GM18498 (cell line): ENCODE measurements at regions not wholly inside any gene's neighbourhood (a gene's known extent, or its start where the extent isn't known, plus 50 kb on each side); places are given as distances from the start of the nearest gene placed in this dataset.
"Not testable (repeated sequence)": the region's sequence is repeated elsewhere in the genome, so short reads cannot be mapped to it uniquely, and the experiment has no call there.

Source experiments
- ATAC-seq: cut with Tn5 transposase; IDR thresholded peaks from one replicate; pipeline ENCODE4 v1.9.1; 2021; ENCODE audit warnings: mild to moderate bottlenecking, moderate library complexity; ENCODE audit not compliant: unreplicated experiment

DNA sequence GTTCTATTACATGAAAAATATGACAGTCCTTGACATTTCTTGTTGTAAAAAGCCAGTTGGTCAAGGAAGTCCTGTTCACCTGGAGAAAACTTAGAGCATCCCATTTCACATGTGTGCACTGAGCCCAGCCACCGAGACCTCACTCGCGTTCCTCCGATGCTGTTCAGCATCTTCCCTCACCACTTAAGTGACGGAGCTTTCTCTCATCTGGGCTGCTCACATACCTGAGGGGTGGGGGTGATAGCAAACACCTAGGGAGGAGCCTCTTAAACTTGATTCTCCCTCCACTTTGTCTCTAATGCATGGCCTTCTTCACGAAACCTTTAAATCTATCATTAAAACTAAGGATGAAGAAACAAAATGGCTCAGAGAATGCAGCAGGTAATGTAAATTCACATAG, 950.2 kb downstream of the GATA3 start:
- ATAC-seq: no peak

DNA sequence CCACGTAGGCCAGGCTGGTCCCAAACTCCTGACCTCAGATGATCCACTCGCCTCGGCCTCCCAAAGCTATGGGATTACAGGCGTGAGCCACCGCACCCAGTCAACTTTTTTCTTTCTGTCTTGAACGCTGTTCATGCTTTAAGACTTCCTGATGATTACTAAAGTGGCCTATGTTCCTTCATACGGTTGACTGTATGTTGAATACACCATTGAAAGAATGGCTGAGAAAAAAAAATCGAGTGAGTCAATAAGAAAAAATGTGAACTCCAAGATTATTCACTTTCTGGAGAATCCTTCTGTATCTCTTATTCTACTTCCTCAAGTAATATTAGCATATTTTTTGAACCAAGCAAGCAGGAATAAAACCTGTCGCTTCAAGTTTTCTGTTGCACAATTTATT, 955.0 kb downstream of the GATA3 start:
- ATAC-seq: no peak

DNA sequence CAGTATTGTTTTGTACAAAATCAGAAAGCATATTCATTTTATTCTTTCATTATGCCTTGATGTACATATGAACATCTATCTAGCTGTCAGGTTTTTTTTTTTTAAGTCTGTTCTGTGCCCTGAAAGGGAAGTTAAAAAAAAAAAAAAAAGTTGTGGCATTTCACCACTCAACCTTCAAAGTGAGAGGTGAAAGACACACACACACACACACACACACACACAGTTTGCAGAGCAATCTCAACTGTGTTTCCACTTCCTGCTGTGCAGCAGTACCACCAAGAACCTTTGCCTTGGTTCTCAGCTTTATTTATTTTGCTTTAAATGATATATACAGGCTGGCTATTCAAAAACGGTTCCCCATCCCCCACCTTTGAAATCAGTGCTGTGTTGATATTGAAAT, 955.6 kb downstream of the GATA3 start:
- ATAC-seq: no peak

DNA sequence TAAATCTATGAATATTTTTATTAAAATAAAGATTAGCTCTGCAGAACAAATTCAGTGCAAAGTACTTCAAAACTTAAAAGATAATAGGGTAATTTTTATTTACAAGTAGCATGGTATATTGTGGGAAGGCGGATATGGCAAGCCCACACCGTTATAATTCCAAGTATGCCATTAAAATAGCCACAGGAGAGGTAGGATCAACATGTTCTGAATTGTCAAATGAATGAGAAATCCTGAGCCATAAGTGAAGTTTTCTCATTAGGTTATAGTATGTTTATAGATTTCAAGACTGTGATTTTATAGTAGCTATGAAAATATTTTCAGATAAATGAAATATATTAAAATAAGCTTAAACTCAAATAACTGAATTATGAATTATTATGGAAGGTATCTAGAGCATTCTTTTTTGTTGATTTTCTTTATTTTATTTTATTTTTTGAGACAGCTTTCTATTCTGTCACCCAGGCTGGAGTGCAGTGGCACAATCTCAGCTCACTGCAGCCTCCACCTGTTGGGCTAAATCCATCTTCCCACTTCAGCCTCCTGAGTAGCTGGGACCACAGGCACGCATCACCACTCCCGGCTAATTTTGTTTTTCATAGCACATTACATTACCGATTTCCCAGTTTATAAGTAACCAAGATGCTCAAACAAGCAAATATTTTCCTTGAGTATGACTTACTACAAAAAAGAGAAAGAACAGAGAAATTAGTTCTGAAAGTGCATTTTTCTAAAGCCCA, 956.6 kb downstream of the GATA3 start:
- ATAC-seq: no peak

DNA sequence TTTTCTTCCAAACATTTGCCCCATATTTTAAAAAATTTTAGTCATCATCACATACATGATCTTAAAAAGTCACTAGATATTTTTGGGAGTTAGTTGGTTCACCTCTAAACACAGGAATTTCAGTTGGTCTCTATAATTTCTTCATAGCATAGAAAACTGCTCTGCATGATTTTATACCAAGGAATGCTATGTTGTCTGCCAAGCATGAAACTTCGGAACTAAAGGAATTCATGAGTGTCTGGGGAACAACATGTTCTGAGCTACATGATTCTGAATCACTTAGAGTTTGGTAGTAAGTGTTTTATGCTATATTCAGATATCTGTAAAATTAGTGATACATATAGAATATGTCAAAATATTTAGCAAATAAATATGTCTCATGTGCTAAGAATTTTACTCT, 957.8 kb downstream of the GATA3 start:
- no peak for ATAC-seq

DNA sequence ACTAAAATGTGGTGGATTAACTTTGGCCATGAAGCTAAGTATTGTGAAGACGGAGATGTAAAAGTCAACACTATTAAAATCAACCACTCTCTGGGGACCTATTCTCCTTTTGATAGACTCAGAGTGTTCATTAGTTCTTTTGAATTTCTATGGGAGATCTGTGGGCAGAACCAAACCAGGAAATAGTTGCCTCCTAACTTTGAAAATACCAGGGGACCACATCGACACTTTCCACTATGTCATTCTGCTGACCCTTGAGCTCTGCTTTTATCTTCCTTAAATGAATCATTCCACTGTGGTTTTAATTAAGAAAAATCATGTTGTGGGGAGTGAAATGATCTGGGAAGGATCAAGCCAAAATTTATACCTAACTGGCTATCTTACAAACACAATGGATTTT, 960.5 kb downstream of the GATA3 start:
- no peak for ATAC-seq

DNA sequence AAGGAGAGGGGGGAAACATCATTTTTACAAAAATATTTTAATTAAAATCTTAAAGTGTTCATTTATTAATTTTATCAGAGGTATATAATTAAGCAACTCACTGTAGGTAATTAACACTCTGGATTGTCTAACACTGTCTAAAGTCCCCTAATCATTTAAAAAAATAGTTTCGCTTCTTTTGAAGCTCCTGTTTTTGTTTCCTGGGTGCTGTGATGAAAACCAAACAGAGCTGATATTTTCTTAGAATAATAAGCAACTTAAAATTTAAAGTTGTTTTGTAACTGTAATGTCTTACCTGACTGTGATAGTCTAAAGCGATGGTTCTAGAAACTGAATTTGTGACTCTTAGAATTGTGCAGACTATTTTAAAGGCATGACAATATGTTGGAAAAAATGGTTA, 961.0 kb downstream of the GATA3 start:
- ATAC-seq: no peak

DNA sequence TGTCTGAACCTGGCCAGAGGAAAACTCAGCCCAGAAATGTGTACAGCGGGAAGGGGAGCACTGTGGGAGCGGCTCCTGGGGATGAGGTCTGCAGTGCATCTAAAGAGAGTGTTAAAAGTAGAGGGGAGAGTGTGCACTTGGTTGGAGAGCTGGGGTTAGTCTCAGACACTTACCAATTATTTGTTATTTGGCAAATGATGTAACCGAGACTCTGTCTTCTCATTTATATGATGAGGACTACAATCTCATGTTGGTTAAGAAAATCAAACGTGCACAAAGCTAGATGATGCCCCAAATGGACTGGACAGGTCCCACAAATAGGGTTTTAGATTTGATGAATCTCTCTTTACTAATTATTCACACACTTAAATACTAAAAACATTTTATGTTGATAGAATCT, 962.4 kb downstream of the GATA3 start:
- ATAC-seq: no peak

DNA sequence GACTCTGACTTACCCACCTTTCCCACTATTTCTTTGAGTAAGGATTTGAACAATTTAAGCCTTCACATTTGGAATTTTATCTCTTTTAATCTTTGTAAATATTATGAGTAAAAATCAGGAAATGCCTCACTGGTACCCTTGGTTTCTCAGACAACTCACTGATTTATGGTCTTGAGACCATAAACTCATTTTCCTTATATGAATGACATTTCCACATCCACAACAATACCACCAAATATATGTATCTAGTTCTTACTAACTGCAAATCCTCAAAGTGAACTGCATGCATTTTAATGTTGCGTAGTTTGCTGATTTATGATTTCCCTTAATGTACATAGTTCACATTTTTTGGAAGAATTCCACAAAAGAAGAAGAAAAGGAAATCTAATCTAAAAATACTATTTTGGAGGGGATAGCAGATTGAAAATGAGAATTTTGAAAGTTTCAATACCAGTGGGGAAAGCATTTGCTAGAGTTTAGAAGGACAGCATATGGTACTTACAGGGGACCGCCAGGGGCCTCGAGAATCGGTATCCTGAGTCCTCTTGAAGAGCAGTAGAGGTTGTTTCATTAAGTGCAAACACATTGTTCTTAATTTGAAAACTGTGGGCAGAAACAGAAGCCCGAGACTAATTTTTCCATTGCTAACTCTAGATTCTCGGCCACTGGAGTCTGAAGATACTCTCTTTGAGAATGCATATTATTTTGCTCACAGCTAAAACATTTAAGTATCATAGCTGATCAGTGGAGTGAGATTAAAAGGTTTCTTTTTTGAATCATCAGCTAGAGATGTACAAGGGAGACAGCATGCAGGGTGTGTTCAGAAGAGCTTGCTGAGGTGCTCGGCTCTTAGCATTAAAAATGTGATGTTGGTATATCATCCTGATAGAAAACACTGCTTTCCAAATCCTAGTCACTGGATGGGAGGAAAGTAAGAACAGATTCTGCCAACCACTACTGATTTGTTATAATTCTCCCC, 964.0 kb downstream of the GATA3 start:
- no peak for ATAC-seq

DNA sequence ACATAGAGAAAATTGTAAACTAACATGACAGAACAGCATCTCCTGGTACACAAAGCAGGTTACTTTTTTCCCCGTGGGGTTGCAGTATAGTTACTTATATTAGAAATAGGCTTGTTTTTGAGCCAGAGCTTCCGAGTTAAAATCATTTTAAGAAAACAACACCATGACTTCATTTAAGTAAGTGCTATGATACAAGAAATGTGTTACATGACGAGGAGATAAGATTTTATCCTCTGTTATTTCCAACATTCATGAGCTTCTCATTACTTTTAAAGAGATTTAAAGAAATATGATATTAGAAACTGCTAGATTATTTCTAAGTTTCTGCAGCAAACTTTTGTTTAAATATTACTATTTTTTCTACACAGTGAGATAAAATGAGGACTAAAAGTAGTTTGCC, 968.7 kb downstream of the GATA3 start:
- ATAC-seq: no peak

DNA sequence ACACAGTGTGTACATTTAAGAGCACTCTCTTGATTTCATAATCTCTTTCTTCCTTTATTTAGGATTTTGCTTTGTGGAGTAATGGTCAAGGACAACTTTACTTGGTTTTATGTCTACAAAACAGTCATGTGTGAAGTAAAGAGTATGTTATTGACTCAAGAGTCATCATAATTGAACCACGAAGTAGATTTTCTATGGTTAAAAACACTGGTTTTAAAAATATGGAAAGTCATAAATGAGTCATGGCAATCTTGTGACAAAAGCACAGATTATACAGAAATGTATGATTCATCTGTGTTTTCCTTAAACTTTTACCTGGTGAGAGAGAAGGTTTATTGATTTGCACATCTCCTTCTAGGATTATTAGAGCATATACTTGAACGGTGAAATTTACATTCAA, 969.7 kb downstream of the GATA3 start:
- ATAC-seq: no peak

DNA sequence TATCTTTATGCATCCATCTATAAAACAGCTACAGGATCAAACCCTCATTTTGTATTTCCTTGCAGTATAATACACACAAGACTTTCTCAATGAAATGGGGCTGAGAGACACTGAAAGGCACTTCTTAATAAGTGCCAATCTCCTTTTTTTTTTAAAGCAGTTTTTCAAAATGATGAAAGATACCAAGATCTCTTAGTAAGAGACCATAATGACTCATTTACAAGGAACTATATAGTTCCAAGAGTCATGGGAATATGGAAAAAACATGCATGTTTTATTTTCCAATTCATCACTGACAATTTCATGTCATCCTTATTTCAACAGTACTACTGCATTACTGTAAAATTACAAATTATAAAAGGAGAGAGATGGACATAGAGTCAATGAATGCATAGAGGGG, 973.7 kb downstream of the GATA3 start:
- ATAC-seq: no peak

DNA sequence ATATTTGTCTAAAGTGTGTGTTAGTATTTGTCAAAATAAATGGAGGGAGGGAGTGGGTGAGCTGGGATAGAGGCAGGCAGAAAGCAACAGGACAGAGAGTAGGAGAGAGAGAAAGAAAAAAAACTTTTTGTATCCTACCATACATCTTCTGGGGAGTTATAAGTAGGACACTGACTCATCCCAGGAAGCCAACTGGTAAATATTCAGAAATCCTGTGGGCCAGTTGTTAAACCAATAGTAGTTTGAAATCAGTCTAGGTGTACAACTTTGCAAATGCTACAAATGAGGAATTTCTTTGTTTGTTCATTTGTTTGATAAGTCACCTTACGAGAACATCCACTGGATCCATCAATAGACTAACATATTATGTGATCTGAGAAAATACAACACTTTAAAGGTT, 980.9 kb downstream of the GATA3 start:
- ATAC-seq: no peak

DNA sequence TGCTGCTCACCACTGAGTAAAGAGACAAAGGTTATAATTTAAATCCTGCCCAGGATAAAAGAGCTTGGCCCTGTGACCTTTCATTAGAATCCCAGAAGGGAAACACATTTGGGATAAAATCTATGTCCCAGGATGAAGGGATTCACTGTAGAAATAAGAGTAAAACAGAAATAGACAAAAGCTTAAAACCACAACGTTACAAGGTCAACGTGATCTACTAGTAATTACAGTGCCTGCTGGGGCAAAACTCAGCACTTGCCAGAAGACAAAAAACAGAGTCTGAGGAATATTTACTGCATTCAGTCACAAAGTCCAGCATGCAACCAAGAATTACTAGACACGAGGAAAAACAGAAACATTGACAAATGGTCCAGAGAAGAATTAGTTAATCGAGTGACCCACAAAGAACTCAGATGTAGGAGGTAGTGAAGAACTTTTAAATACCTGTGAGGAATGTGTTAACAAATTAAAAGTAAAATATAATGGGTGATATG, 982.3 kb downstream of the GATA3 start:
- no peak for ATAC-seq

DNA sequence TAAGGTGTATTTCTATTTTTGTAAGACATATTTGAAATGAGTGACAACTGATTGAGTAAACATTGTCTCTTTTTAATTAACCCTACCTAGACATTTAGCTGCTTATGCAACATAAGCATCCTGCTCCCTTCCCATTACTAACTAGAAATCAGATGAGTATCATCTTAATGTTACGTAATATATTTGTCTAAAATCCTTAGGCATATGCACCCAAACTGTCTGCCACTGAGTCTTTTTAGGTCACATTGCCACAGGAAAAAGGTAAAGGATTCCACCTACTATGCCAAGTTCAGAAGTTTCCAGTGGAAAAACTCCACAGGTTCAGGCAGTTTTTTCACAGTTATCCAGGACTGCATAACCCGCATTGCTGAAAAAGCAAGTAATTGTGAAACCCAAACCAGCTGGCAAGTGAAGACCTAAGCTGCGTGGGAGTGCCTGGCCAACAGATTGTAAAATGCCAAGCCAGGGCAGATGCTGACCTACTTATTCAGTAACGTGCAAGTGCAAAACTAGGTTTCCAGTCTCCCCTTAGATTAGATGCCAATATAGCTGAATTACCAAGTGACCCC, 983.7 kb downstream of the GATA3 start:
- no peak for ATAC-seq

DNA sequence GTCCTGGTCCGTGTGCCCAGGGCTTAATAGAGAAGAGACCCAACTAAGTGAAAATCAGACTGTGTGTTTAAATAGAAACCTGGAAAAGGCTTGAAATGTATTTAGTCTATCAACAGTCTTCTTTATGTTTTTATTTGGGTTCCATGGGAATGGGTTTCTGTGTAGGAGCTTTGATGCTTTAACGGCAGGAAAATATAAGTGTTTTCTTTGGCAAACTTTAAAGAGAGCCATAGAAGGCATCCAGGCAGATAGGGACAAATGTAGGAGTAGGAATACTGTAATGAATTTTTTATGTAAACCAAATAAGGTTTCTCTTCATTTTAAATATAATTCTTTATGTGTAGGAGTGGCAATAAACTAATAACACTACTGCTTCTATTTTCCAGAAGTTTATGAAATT, 989.0 kb downstream of the GATA3 start:
- ATAC-seq: no peak

DNA sequence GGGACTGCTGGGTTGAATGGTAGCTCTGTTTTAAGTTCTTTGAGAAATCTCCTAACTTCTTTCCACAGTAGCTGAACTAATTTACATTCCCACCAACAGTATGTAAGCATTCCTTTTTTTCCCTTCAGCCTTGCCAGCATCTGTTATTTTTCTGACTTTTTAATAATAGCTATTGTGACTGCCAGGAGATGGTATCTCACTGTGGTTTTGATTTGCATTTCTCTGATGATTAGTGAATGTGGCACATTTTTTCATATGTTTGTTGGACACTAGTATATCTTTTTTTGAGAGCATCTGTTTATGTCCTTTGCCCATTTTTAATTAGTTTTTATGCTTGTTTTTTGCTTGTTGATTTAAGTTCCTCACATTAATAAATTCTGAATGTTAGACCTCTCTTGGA, 990.8 kb downstream of the GATA3 start:
- ATAC-seq: no peak

DNA sequence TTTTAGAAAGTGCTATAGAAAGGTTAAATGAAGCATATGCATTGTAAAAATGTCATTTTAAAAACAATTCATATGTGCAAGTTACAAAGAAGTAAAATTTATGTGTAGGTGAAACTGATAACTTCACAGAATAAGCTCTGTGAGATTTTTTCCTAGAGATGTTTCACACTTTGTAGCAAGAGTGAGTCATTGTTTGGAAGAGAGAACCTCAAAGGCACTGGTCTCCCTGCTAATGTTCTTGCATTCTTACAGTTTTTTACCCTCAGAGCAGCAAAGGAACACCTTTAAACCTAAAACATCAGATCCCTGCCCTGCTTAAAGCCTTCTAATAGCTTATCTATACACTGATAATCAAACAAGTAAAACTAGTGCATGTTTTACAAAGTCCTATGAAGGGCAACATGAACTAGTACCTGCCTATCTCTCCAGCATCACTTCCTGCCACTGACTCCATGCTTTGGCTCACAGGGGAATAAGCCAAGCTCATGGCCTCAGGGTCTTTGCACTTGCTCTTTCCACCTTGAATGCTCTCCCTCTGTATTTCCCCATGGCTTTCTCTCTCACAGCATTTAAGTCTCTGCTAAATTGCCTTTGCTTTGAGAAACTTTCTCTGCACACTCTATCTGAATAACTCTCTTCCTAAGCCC, 997.0 kb downstream of the GATA3 start:
- ATAC-seq: no peak

DNA sequence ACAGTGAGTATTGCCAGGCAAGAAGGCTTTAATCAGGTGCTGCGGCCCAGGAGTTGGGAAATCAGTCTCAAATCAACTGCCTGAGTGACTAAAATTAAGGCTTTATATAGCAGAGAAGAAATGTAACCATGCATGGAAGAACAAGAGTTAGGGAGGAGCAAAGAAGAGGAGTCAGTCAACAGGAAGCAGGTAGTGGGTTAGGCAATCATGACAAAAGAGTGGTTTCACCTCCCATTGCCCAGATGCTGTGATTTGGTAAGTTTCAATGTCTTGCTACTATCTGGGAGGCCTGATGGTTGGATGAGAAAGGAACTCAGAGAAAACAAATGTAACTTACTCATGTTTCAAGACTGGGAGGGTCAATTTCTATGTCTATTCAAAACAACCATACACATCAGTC, 998.3 kb downstream of the GATA3 start:
- no peak for ATAC-seq

DNA sequence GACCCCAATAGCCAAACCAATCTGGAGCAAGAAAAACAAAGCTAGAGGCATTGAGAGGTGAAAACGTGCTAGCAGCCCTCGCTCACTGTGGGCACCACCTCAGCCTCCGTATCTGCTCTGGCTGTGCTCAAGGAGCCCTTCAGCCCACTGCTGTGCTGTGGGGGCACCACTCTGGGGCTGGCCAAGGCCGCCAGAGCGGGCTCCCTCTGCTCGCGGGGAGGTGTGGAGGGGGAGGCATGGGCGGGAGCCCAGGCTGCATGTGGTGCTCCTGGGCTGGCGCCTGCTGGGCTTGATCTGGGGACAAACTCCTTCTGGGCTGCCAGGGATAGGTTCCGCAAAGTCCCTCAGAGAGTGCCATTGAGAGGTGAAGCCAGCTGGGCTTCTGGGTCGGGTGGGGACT, 1002.0 kb downstream of the GATA3 start:
- ATAC-seq: no peak

DNA sequence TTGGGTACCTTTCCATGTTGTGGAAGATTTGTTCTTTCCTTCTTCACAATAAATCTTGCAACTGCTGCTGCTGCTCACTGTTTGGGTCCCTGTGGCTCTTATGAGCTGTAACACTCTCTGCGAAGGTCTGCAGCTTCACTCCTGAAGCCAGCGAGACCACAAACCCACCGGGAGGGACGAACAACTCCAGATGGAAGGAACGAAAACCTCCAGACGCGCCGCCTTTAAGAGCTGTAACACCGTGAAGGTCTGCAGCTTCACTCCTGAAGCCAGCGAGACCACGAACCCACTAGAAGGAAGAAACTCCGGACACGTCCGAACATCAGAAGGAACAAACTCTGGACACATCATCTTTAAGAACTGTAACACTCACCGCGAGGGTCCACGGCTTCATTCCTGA, 1002.8 kb downstream of the GATA3 start:
- ATAC-seq: not testable (repeated sequence)
